Ecto neural progenitor cell (in vitro differentiated cells): ENCODE measurements at regions not wholly inside any gene's neighbourhood (a gene's known extent, or its start where the extent isn't known, plus 50 kb on each side); places are given as distances from the start of the nearest gene placed in this dataset.

Source experiments
- DNase-seq: peaks from one replicate; pipeline ENCODE4 v3.0.0-alpha.2; 2018; ENCODE audit warnings: low spot score

DNA sequence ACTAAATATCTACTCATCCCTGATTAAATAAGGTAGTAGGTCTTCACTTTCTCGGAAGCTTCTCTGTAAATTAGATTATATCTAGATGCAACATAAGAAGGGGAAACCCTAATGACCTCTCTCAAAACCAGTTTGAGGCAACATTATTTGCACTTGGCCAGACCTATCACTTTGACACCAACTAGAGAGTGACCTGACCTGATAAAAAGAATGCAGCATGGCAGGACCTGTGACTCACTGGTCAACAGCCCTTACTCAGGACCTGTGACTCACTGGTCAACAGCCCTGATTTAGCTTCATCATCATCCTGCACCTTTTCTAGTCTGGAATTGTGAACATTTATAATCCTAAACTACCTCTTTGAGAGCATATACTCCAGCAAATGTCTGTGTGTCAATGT is 1957.7 kb upstream of the CELF4 start:
- no peak for DNase-seq

- no peak for DNase-seq
These were observed 1955.6 kb upstream of the CELF4 start for GRCh38 chr18:39521164-39521563.

- no peak for DNase-seq
These were observed 1954.1 kb upstream of the CELF4 start for GRCh38 chr18:39519741-39520140.

- DNase-seq, result no peak
These were observed 1949.7 kb upstream of the CELF4 start for GRCh38 chr18:39515299-39515698.

DNA sequence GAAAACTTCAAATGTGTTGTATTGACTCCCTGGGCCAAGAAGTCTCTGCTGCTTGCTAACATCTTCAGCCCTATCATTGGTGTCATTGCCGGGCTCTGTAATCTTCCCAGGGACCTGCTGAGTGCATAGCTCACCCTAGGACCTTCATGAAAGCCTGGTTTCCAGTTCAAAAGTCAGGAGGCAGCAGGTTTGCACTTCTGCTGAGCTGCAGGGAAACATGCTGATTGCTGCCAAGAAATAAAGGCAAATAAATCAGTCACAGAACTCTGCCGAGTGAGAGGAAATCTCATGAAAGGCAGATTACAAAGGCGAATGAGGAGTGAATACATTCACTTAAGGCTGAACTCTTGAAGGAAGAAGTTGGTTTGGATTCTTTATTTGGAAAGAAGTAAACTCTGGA is 1947.6 kb upstream of the CELF4 start:
- no peak for DNase-seq

DNA sequence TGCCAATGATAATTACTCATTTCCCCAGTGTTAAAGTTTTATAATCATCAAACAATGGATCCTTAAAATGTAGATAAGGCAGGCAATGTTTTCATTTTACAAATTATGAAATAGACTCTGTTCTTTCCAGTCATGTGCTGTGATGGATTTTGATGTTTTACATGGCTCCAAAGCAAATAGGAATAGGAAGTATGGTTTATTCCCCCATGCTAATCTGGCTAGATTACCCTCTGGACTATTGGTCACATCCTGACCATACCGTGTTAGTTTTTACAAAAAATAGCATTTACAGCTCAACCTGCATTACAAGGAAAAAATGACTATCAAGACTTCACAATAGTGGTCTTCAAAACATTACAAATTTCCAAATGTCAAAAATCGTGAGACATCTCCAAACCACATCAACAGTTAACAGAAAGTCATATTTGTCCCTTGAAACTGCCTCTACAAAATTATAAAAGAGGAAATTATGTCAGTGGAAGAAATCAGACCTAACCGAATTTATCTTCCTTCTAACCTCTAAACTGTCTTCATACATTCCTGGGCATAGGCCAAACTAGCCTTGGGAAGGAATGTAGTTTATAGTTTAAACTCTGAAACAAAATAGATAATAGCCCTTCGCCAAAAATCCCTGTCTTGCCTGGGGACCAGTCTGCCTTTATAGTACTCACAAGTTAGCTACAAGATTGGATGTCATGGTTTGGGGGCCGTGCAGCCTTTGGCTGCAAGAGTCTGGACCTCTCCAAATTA is 1941.2 kb upstream of the CELF4 start:
- DNase-seq, result no peak

- DNase-seq, result no peak
These were observed 1934.7 kb upstream of the CELF4 start for GRCh38 chr18:39500306-39500705.

- no peak for DNase-seq
These were observed 1932.2 kb upstream of the CELF4 start for GRCh38 chr18:39497821-39498220.

DNA sequence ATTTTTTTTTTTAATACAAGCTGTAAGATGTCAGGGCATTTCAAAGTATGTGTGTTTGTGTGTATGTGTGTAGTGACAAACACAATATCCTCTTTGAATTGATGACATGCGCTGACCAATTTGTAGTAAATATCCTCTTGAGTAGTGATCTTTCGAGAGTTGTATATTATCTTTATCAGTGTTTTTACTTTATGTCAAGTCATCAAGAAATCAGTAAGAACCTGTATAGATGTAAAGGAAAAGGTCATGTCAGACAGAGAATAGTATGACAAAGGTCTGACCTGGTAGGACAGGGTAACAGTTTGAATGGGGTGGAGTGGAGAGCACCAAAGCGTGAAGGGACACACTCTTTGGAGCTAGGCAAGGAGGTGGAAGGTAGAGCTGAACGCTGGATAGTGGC is 1931.4 kb upstream of the CELF4 start:
- no peak for DNase-seq

GRCh38 chr18:39494211-39494896 is 1928.8 kb upstream of the CELF4 start:
- DNase-seq, result no peak

GRCh38 chr18:39491408-39491807 is 1925.8 kb upstream of the CELF4 start:
- DNase-seq, result no peak

- DNase-seq, result no peak
These were observed 1923.8 kb upstream of the CELF4 start for GRCh38 chr18:39489431-39489830.

DNA sequence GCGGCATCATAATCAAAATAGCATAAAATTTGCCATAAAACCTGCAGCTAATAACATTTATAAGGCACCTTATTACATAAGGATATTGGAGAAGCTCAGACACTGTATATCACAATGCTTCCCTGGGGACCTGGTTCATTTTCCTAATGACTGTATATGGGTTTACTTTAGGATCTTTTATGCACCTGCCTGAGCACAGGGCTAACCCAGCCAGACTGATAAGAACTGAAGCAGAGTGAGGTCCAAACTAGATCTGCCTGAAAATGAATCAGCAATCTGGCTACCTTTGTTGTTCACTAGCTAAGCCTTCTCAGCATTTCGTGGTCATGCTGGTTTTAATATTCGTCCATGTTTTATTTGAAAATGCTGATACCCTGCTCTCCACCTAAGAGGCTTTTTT is 1922.3 kb upstream of the CELF4 start:
- no peak for DNase-seq

- DNase-seq, result no peak
These were observed 1920.7 kb upstream of the CELF4 start for GRCh38 chr18:39486268-39486667.

- DNase-seq, result no peak
These were observed 1920.1 kb upstream of the CELF4 start for GRCh38 chr18:39485696-39486095.

DNA sequence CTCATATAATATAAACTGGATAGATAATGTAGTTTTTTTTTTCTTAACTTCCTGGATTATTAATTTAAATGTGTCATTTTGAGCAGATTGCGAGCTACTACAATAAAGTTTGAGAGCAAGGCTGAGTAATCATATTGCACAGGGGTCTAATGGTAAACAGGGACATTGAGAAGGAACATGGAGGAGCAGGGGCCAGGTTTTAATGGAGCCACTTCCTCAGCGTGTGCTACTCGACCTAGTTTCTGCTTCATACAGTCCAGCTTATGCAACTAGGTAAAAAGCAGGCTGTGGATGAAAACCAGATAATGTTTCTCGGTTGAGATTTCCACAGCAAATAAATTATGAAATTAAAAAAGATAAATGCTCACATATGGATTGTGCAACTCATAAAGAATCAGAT is 1915.7 kb upstream of the CELF4 start:
- no peak for DNase-seq

GRCh38 chr18:39480494-39481195 is 1915.0 kb upstream of the CELF4 start:
- DNase-seq, result no peak

DNA sequence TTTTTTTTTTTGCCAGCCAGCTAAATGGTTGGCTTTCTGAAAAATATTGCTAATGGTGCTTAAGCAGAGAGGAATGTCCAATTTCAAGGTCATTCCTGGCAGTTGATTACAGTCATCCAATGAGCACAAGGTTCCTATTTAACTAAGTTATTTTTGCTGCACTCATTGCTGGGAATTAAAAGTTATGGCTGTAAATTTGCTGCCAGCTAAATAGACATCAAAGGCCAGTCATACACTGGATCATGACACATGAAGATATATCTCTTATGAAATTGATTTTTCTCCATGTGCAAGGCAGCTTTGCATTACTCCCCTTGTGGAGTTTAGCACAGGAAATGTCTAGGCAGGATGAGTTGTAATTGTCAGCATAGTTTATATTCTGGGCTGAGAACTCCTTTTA is 1898.4 kb upstream of the CELF4 start:
- DNase-seq, result no peak

- DNase-seq, result no peak
These were observed 1896.8 kb upstream of the CELF4 start for GRCh38 chr18:39462436-39462835.

GRCh38 chr18:39460136-39460535 is 1894.5 kb upstream of the CELF4 start:
- no peak for DNase-seq

DNA sequence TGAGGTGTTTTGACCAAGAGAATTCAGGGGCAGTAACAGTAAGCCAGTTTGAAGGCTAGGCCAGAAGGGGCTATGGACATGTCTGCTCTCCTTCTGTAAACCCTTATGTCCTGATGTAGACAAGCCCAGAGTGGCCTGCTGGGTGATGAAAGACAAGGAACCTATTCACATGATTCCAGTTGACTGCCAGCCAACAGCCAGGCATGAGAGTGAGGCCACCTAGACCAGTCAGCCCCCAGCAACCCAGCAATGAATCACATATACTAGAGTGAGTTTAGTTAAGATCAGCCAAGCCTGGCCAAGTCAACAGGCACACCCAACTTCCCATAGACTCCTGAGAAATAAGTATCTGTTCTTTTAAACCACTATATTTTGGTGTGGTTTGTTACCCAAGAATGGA is 1889.7 kb upstream of the CELF4 start:
- DNase-seq, result no peak

GRCh38 chr18:39454866-39455265 is 1889.3 kb upstream of the CELF4 start:
- DNase-seq, result no peak

DNA sequence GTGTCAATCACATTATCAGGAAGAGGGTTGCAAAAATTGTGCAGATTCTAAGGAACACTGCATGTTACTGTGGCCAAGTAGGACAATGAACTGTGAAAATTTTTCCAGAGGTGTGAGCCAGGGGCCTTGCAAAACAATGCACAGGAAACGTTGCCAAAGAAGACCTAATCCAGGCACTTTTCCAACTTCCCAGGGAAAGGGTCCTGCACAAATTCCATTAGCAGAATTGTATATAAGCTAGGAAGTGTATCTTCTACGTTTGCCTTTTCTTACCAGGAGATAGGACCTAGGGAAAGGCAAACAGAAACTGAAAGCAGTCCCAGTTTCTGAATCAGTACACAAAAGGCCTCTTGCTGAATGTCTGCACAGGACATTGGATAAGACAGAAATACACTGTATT is 1888.3 kb upstream of the CELF4 start:
- no peak for DNase-seq
